ENCODE measurements at regions not wholly inside any gene's neighbourhood (a gene's known extent, or its start where the extent isn't known, plus 50 kb on each side); places are given as distances from the start of the nearest gene placed in this dataset.

GRCh38 chr5:57695179-57695578 lies 212.6 kb upstream of the ACTBL2 start:
- Mint-ChIP-seq H3K27ac (no peak overlapping the region), H3K4me3 (no peak overlapping the region)

GRCh38 chr5:57693488-57694305 lies 211.1 kb upstream of the ACTBL2 start:
- H3K9me3 Mint-ChIP-seq = peaks cover 0 to 2% of the 10 kb centered on the region in 2 donors
- H3K4me3 Mint-ChIP-seq = no peak overlapping the region
- ATAC-seq = no peak
- no peak for TF ChIP-seq CTCF (IDR thresholded peaks at IDR 0.05)
- Histone ChIP-seq H3K27me3 (ENCODE audit: control insufficient read depth, insufficient read depth, low read length) (no peaks in the 10 kb centered on the region), H3K4me1 (ENCODE audit: control insufficient read depth, insufficient read depth, low read length) (no peaks in the 10 kb centered on the region), H3K36me3 (ENCODE audit: control insufficient read depth, insufficient read depth, low read length) (no peaks in the 10 kb centered on the region), H3K27ac (ENCODE audit: low read length) (no peak overlapping the region), H3K9me3 (ENCODE audit: control insufficient read depth, insufficient read depth, low read length) (no peaks in the 10 kb centered on the region), H3K4me3 (ENCODE audit: low read length) (no peak overlapping the region)
- no peaks in the 10 kb centered on the region for H3K4me1 Mint-ChIP-seq
- WGBS (ENCODE audit: insufficient coverage) = 92% methylated on average over 6 of the region's 8 CpGs
- intact Hi-C loops (cut with micrococcal nuclease) = no loop called here
- no peaks in the 10 kb centered on the region for H3K36me3 Mint-ChIP-seq
- H3K27ac Mint-ChIP-seq = no peak overlapping the region
- H3K27me3 Mint-ChIP-seq (ENCODE audit: low read depth in 2 of 2) = no peaks in the 10 kb centered on the region
- no peak for DNase-seq

More at GRCh38 chr5:57695179-57695578, 212.6 kb upstream of the ACTBL2 start:
- Mint-ChIP-seq H3K27me3 (ENCODE audit: low read depth in 2 of 2) (no peaks in the 10 kb centered on the region), H3K4me1 (no peaks in the 10 kb centered on the region), H3K36me3 (no peaks in the 10 kb centered on the region), H3K9me3 (peaks cover 0 to 2% of the 10 kb centered on the region in 2 donors)
- Histone ChIP-seq H3K4me3 (ENCODE audit: low read length) (no peak overlapping the region), H3K9me3 (ENCODE audit: control insufficient read depth, insufficient read depth, low read length) (no peaks in the 10 kb centered on the region), H3K27me3 (ENCODE audit: control insufficient read depth, insufficient read depth, low read length) (no peaks in the 10 kb centered on the region), H3K36me3 (ENCODE audit: control insufficient read depth, insufficient read depth, low read length) (no peaks in the 10 kb centered on the region), H3K27ac (ENCODE audit: low read length) (no peak overlapping the region), H3K4me1 (ENCODE audit: control insufficient read depth, insufficient read depth, low read length) (no peaks in the 10 kb centered on the region)
- DNase-seq = no peak
- WGBS (ENCODE audit: insufficient coverage) = 97% methylated on average over 5 of the region's 5 CpGs
- TF ChIP-seq CTCF (IDR thresholded peaks at IDR 0.05) = no peak
- ATAC-seq = no peak
- intact Hi-C loops (cut with micrococcal nuclease) = no loop called here

GRCh38 chr5:57692582-57693487 lies 210.2 kb upstream of the ACTBL2 start:
- Histone ChIP-seq H3K4me1 (ENCODE audit: control insufficient read depth, insufficient read depth, low read length) (no peaks in the 10 kb centered on the region), H3K9me3 (ENCODE audit: control insufficient read depth, insufficient read depth, low read length) (no peaks in the 10 kb centered on the region), H3K4me3 (ENCODE audit: low read length) (no peak overlapping the region), H3K36me3 (ENCODE audit: control insufficient read depth, insufficient read depth, low read length) (no peaks in the 10 kb centered on the region), H3K27me3 (ENCODE audit: control insufficient read depth, insufficient read depth, low read length) (no peaks in the 10 kb centered on the region), H3K27ac (ENCODE audit: low read length) (no peak overlapping the region)
- Mint-ChIP-seq H3K27me3 (ENCODE audit: low read depth in 2 of 2) (no peaks in the 10 kb centered on the region), H3K4me1 (no peaks in the 10 kb centered on the region), H3K36me3 (no peaks in the 10 kb centered on the region), H3K27ac (no peak overlapping the region), H3K9me3 (peaks cover 0 to 2% of the 10 kb centered on the region in 2 donors), H3K4me3 (no peak overlapping the region)
- WGBS (ENCODE audit: insufficient coverage) = 80% methylated on average over 5 of the region's 6 CpGs
- intact Hi-C loops (cut with micrococcal nuclease) = no loop called here
- DNase-seq (no peak), ATAC-seq (no peak)
- TF ChIP-seq CTCF (IDR thresholded peaks at IDR 0.05) = no peak
